ENCODE measurements at regions not wholly inside any gene's neighbourhood (a gene's known extent, or its start where the extent isn't known, plus 50 kb on each side); places are given as distances from the start of the nearest gene placed in this dataset.

- no peak for TF ChIP-seq CTCF (IDR thresholded peaks at IDR 0.05)
These were observed 287.0 kb downstream of the DMRT2 start for GRCh38 chr9:1337169-1337568.

GRCh38 chr9:1340390-1340789, 290.2 kb downstream of the DMRT2 start:
- no peak for TF ChIP-seq CTCF (IDR thresholded peaks at IDR 0.05)

- no peak for TF ChIP-seq CTCF (IDR thresholded peaks at IDR 0.05)
These were observed 303.1 kb downstream of the DMRT2 start for GRCh38 chr9:1353291-1353690.

- TF ChIP-seq CTCF (IDR thresholded peaks at IDR 0.05): no peak
These were observed 303.9 kb downstream of the DMRT2 start for GRCh38 chr9:1354086-1354485.

- TF ChIP-seq CTCF (IDR thresholded peaks at IDR 0.05): no peak
These were observed 304.4 kb downstream of the DMRT2 start for GRCh38 chr9:1354606-1355005.

- TF ChIP-seq CTCF (IDR thresholded peaks at IDR 0.05): no peak
These were observed 305.5 kb downstream of the DMRT2 start for GRCh38 chr9:1355656-1356055.

GRCh38 chr9:1362845-1363244, 312.7 kb downstream of the DMRT2 start:
- TF ChIP-seq CTCF (IDR thresholded peaks at IDR 0.05): no peak

GRCh38 chr9:1366276-1366675, 316.1 kb downstream of the DMRT2 start:
- no peak for TF ChIP-seq CTCF (IDR thresholded peaks at IDR 0.05)
